Uterus (tissue), 3 donors: ENCODE measurements at regions not wholly inside any gene's neighbourhood (a gene's known extent, or its start where the extent isn't known, plus 50 kb on each side); places are given as distances from the start of the nearest gene placed in this dataset.

Source experiments
- DNase-seq, 2 donors: peaks; one replicate each; pipeline ENCODE4 v3.0.0-alpha.2; 2019 to 2020
- H3K27ac ChIP-seq, 2 donors: fragments of 200-600 bp; sonication (generic); 1 replicate in 1 of 2; 2 replicates in 1 of 2; pipeline ENCODE4 v1.5.1; 2016 to 2018
- H3K27me3 ChIP-seq, 2 donors: fragments of 200-600 bp; sonication (generic); one replicate each; pipeline ENCODE4 v1.5.1; 2018 to 2019; ENCODE audit warnings: control low read depth in 1 of 2
- H3K36me3 ChIP-seq, 2 donors: fragments of 200-600 bp; sonication (generic); one replicate each; pipeline ENCODE4 v1.5.1; 2019; ENCODE audit warnings: control low read depth in 1 of 2
- H3K4me1 ChIP-seq, 2 donors: fragments of 200-600 bp; sonication (generic); one replicate each; pipeline ENCODE4 v1.5.1; 2018 to 2019; ENCODE audit warnings: control low read depth in 1 of 2
- H3K4me3 ChIP-seq, 2 donors: fragments of 200-600 bp; sonication (generic); 1 replicate in 1 of 2; 2 replicates in 1 of 2; pipeline ENCODE4 v1.5.1; 2018 to 2019; ENCODE audit warnings: mild to moderate bottlenecking in 1 of 2
- H3K9me3 ChIP-seq, 2 donors: fragments of 200-600 bp; sonication (generic); one replicate each; pipeline ENCODE4 v1.5.1; 2019; ENCODE audit warnings: control low read depth in 1 of 2
- CTCF ChIP-seq, 4 experiments: fragments of 200-600 bp in 2 of 4; fragments of 450-650 bp in 2 of 4; sonication (generic) in 2 of 4; IDR thresholded peaks; one replicate each; pipeline ENCODE4 v1.5.1; 2016 to 2019; ENCODE audit warnings: antibody characterized with exemption in 4 of 4, mild to moderate bottlenecking in 2 of 4, moderate library complexity in 1 of 4
- POLR2A ChIP-seq, 2 donors: fragments of 450-650 bp; IDR thresholded peaks; one replicate each; pipeline ENCODE4 v1.6.1; 2016; ENCODE audit warnings: antibody characterized with exemption in 2 of 2, mild to moderate bottlenecking in 1 of 2, moderate library complexity in 1 of 2
- intact Hi-C: fragments of 100-400 bp; cut with DNase I; formaldehyde crosslinking; loops from one replicate; pipeline ENCODE4 v1.15.1; 2023; ENCODE audit warnings: low total_unique reads
- donor health status: DM: yes; HTN: yes; CAD: no.

- H3K27me3 ChIP-seq, result no peaks in the 10 kb centered on the region
- no peak for DNase-seq
- H3K27ac ChIP-seq, result no peak overlapping the region
- intact Hi-C loops, result no loop called here
- no peaks in the 10 kb centered on the region for H3K36me3 ChIP-seq
- H3K9me3 ChIP-seq, result no peaks in the 10 kb centered on the region
- no peak overlapping the region for H3K4me3 ChIP-seq
- TF ChIP-seq POLR2A (IDR thresholded peaks at IDR 0.05) (no peak), CTCF (IDR thresholded peaks at IDR 0.05) (no peak)
- H3K4me1 ChIP-seq, result no peaks in the 10 kb centered on the region
These were observed 247.4 kb downstream of the MATN1 start for GRCh38 chr1:30475966-30476365.

GRCh38 chr1:30475201-30475600 is 248.2 kb downstream of the MATN1 start:
- TF ChIP-seq POLR2A (IDR thresholded peaks at IDR 0.05) (no peak), CTCF (IDR thresholded peaks at IDR 0.05) (no peak)
- intact Hi-C loops, result no loop called here

GRCh38 chr1:30474818-30475200 is 248.6 kb downstream of the MATN1 start:
- TF ChIP-seq POLR2A (IDR thresholded peaks at IDR 0.05) (no peak), CTCF (IDR thresholded peaks at IDR 0.05) (no peak)
- no peaks in the 10 kb centered on the region for H3K36me3 ChIP-seq
- no peaks in the 10 kb centered on the region for H3K9me3 ChIP-seq
- H3K4me1 ChIP-seq, result no peaks in the 10 kb centered on the region
- H3K27ac ChIP-seq, result no peak overlapping the region
- no peak for DNase-seq
- H3K27me3 ChIP-seq, result no peaks in the 10 kb centered on the region
- H3K4me3 ChIP-seq, result no peak overlapping the region
- intact Hi-C loops, result no loop called here

More at GRCh38 chr1:30475201-30475600, 248.2 kb downstream of the MATN1 start:
- H3K4me1 ChIP-seq, result no peaks in the 10 kb centered on the region
- no peaks in the 10 kb centered on the region for H3K36me3 ChIP-seq
- no peak for DNase-seq
- no peak overlapping the region for H3K4me3 ChIP-seq
- no peaks in the 10 kb centered on the region for H3K9me3 ChIP-seq
- no peak overlapping the region for H3K27ac ChIP-seq
- no peaks in the 10 kb centered on the region for H3K27me3 ChIP-seq

GRCh38 chr1:30473922-30474817 is 249.2 kb downstream of the MATN1 start:
- no peak for TF ChIP-seq POLR2A (IDR thresholded peaks at IDR 0.05)

GRCh38 chr1:30472526-30472925 is 250.9 kb downstream of the MATN1 start:
- no peak overlapping the region for H3K27ac ChIP-seq
- no peaks in the 10 kb centered on the region for H3K4me1 ChIP-seq
- no peak for DNase-seq
- intact Hi-C loops, result no loop called here
- TF ChIP-seq CTCF (IDR thresholded peaks at IDR 0.05), result no peak
- no peak for TF ChIP-seq POLR2A (IDR thresholded peaks at IDR 0.05)
- no peaks in the 10 kb centered on the region for H3K27me3 ChIP-seq
- no peaks in the 10 kb centered on the region for H3K9me3 ChIP-seq
- no peak overlapping the region for H3K4me3 ChIP-seq
- no peaks in the 10 kb centered on the region for H3K36me3 ChIP-seq

More at GRCh38 chr1:30473922-30474817, 249.2 kb downstream of the MATN1 start:
- Histone ChIP-seq H3K9me3 (no peaks in the 10 kb centered on the region), H3K4me3 (no peak overlapping the region), H3K27ac (no peak overlapping the region), H3K27me3 (no peaks in the 10 kb centered on the region), H3K4me1 (no peaks in the 10 kb centered on the region), H3K36me3 (no peaks in the 10 kb centered on the region)
- intact Hi-C loops, result no loop called here
- DNase-seq, result no peak
